Prostate gland (tissue), 2 donors: ENCODE measurements at regions not wholly inside any gene's neighbourhood (a gene's known extent, or its start where the extent isn't known, plus 50 kb on each side); places are given as distances from the start of the nearest gene placed in this dataset.

Source experiments
- DNase-seq: peaks from one replicate; pipeline ENCODE4 v3.0.0-alpha.2; 2019; ENCODE audit warnings: low spot score
- H3K27ac ChIP-seq, 2 donors: fragments of 200-600 bp; sonication (generic); 2 replicates each; pipeline ENCODE4 v1.5.1; 2017 to 2019
- H3K27me3 ChIP-seq: fragments of 200-600 bp; sonication (generic); replicated peaks from 2 replicates; pipeline ENCODE4 v1.5.1; 2019; ENCODE audit not compliant: insufficient read depth
- H3K36me3 ChIP-seq, 2 donors: fragments of 200-600 bp; sonication (generic); 1 replicate in 1 of 2; 2 replicates in 1 of 2; pipeline versions ENCODE4 v1.5.1 to v1.8.1; 2017 to 2019
- H3K4me1 ChIP-seq: fragments of 200-600 bp; sonication (generic); replicated peaks from 2 replicates; pipeline ENCODE4 v1.5.1; 2019
- H3K4me3 ChIP-seq, 2 donors: fragments of 200-600 bp; sonication (generic); 2 replicates each; pipeline ENCODE4 v1.5.1; 2017 to 2019
- H3K9me3 ChIP-seq: fragments of 200-600 bp; sonication (generic); 2 replicates; pipeline ENCODE4 v1.5.1; 2017
- POLR2A ChIP-seq: fragments of 450-650 bp; IDR thresholded peaks from one replicate; pipeline ENCODE4 v1.6.1; 2016; ENCODE audit warnings: antibody characterized with exemption, mild to moderate bottlenecking
- POLR2AphosphoS5 ChIP-seq: sonication (generic); formaldehyde crosslinking; IDR thresholded peaks from one replicate; pipeline ENCODE4 v1.6.1; 2017; ENCODE audit warnings: antibody characterized with exemption
- WGBS: methylation state at CpG from one replicate; pipeline ENCODE4 v1.1.5; 2018; 5-methylcytosine and 5-hydroxymethylcytosine counted together
- intact Hi-C: fragments of 100-400 bp; cut with DNase I; formaldehyde crosslinking; loops from one replicate; pipeline ENCODE4 v1.14.2; 2022
- TF ChIP-seq, protein P1 (sequence below), 4 experiments: fragments of 200-600 bp in 2 of 4; fragments of 450-650 bp in 2 of 4; sonication (generic) in 2 of 4; IDR thresholded peaks; 1 replicate in 3 of 4; 2 replicates in 1 of 4; pipeline ENCODE4 v1.5.1; 2016 to 2019; ENCODE audit warnings: antibody characterized with exemption in 4 of 4, mild to moderate bottlenecking in 2 of 4, moderate library complexity in 2 of 4

DNA sequence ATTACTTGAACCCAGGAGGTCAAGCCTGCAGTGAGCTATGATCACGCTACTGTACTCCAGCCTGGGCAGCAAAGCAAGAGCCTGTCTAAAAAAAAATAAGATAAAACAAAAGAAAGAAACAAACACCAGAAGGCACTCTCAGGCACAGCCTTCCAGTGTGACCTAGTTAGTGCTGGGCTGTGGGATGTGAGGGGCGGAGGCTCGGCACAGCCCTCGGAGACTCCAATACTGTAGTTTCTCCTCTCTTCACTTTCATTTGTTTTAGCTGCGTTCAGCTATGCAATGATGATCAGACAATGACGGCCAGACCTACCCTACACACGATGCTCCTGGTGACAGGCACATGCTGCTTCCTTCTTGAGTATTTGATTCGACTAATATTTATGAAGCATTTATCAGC lies 127.7 kb downstream of the SOCS6 start:
- Histone ChIP-seq H3K9me3 (no peaks in the 10 kb centered on the region), H3K4me3 (no peak overlapping the region), H3K36me3 (no peaks in the 10 kb centered on the region), H3K27me3 (no peaks in the 10 kb centered on the region), H3K4me1 (no peaks in the 10 kb centered on the region), H3K27ac (no peak overlapping the region)
- DNase-seq = no peak
- intact Hi-C loops = no loop called here
- TF ChIP-seq POLR2AphosphoS5 (no peak), POLR2A (no peak)
- TF ChIP-seq, protein P1, sequence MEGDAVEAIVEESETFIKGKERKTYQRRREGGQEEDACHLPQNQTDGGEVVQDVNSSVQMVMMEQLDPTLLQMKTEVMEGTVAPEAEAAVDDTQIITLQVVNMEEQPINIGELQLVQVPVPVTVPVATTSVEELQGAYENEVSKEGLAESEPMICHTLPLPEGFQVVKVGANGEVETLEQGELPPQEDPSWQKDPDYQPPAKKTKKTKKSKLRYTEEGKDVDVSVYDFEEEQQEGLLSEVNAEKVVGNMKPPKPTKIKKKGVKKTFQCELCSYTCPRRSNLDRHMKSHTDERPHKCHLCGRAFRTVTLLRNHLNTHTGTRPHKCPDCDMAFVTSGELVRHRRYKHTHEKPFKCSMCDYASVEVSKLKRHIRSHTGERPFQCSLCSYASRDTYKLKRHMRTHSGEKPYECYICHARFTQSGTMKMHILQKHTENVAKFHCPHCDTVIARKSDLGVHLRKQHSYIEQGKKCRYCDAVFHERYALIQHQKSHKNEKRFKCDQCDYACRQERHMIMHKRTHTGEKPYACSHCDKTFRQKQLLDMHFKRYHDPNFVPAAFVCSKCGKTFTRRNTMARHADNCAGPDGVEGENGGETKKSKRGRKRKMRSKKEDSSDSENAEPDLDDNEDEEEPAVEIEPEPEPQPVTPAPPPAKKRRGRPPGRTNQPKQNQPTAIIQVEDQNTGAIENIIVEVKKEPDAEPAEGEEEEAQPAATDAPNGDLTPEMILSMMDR (IDR thresholded peaks at IDR 0.05) = no peak
- WGBS = 81% methylated on average over 8 of the region's 8 CpGs

DNA sequence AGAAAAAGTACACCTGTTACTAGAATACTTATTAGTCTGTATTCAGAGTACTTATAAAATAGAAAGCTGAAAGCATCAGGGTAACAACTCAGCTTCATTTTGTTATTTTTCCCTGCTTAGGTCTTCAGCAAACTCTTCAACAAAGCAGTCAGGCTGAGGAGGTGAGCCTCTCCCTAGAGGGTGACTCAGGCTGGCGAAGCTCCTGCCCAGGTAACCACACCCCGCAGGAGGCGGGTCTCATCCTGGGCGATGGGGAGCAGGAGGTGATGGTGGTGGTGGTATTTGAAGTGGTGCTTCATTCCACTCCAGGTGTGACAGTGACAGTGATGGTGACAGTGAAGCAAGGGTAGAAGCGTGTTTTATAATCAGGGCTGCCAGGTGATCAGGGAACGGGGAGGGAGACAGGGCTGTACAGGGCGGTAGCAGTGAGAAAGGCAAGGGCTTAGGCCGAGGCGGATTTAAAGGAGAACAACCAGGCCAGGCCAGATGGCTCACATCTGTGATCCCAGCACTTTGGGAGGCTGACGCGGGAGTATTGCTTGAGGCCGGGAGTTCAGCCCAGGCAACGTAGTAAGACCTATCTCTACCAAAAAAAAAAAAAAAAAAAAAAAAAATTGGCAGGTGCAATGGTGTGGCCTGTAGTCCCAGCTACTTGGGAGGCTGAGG lies 127.1 kb downstream of the SOCS6 start:
- WGBS = 83% methylated on average over 13 of the region's 13 CpGs
- TF ChIP-seq, protein P1 (IDR thresholded peaks at IDR 0.05) = no peak
- TF ChIP-seq POLR2A (no peak), POLR2AphosphoS5 (no peak)
- Histone ChIP-seq H3K9me3 (no peaks in the 10 kb centered on the region), H3K4me1 (no peaks in the 10 kb centered on the region), H3K27me3 (no peaks in the 10 kb centered on the region), H3K36me3 (no peaks in the 10 kb centered on the region), H3K4me3 (no peak overlapping the region), H3K27ac (no peak overlapping the region)
- DNase-seq = no peak
- intact Hi-C loops = no loop called here

DNA sequence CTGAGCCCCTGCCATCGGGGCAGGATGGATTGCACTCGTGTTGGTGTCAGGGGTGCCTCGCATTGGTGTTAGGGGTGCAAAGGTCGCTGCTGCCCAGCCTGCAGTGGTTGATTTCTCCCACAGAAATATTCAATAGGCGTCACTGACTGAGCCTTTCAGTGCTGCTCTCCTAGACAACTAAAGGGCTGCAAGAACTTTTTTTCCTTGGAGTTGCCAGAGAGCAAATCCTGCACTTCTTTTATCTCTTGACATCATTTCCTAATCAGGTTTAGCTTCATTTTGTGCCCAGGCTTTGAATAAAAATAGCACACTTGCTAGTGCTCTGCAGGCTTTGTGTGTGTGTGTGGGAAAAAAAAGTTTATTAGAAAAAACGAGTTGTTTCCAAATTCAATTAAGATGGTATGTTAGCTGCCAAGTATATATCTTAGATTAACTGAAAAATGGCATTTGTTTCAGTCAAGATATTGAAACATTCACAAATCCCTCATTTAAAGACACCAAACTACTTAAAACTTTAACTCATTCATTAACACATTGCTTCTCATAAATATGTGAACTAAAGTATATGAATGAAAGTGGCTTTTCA lies 125.6 kb downstream of the SOCS6 start:
- Histone ChIP-seq H3K4me3 (no peak overlapping the region), H3K27ac (no peak overlapping the region), H3K36me3 (no peaks in the 10 kb centered on the region), H3K4me1 (no peaks in the 10 kb centered on the region), H3K27me3 (no peaks in the 10 kb centered on the region), H3K9me3 (no peaks in the 10 kb centered on the region)
- 47% methylated on average over 6 of the region's 6 CpGs for WGBS
- TF ChIP-seq, protein P1 (IDR thresholded peaks at IDR 0.05) = no peak
- TF ChIP-seq POLR2A (no peak), POLR2AphosphoS5 (no peak)
- intact Hi-C loops = no loop called here
- no peak for DNase-seq

DNA sequence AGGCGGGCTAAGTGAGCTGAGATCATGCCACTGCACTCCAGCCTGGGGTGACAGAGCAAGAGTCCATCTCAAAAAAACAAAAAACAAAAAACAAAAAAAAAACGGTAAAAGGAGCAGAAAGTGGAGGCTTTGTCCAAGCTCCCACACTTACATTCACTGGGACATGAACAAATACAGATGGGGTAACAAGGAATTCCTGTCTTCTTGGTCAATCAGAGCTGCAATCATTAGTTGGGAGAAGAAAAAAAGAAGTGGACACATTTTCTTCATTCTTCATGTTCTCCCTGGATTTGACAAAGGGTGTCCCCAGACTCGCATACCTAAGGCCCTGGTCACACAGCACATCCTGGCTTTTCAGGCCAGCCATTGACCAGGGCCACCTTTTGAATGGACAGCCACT lies 124.6 kb downstream of the SOCS6 start:
- H3K36me3 ChIP-seq = no peaks in the 10 kb centered on the region
- no peak for DNase-seq
- intact Hi-C loops = no loop called here
- 90% methylated on average over 3 of the region's 3 CpGs for WGBS
- H3K27me3 ChIP-seq = no peaks in the 10 kb centered on the region
- H3K9me3 ChIP-seq = no peaks in the 10 kb centered on the region
- no peaks in the 10 kb centered on the region for H3K4me1 ChIP-seq
- no peak overlapping the region for H3K4me3 ChIP-seq
- no peak overlapping the region for H3K27ac ChIP-seq
- TF ChIP-seq, protein P1 (IDR thresholded peaks at IDR 0.05) = no peak
- no peak for TF ChIP-seq POLR2AphosphoS5
- TF ChIP-seq POLR2A = no peak

DNA sequence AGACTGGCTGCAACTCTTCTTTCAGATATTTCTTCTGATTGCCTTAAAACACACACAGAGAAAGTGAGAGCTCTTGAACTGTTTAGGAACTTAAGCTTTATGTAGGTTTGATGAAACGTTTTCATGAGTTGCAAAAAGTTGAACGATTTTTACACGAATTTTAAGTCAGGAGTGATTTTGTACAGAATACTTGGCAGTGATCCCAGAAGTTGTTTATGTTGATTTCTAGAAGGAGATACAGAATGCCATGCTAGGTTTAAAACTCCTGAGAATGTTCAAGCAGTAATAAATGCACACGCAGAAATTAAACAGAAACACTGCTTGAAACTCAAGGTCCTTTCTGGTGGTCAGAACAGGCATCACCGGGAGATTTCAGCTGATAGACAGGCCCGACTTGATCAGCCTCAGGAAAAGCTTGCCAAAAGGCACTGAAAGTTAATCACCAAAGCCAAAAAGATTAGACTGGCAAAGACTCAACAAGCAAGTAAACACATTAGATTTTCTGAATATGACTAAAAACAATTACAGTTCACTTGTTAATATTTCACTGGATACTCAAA lies 123.1 kb downstream of the SOCS6 start:
- 61% methylated on average over 6 of the region's 6 CpGs for WGBS
- Histone ChIP-seq H3K4me3 (no peak overlapping the region), H3K9me3 (no peaks in the 10 kb centered on the region), H3K4me1 (no peaks in the 10 kb centered on the region), H3K27ac (no peak overlapping the region), H3K36me3 (no peaks in the 10 kb centered on the region), H3K27me3 (no peaks in the 10 kb centered on the region)
- no peak for DNase-seq
- intact Hi-C loops = no loop called here
- TF ChIP-seq POLR2AphosphoS5 = no peak
- TF ChIP-seq, protein P1 (IDR thresholded peaks at IDR 0.05) = no peak
- TF ChIP-seq POLR2A = no peak
